HepG2 (cell line): ENCODE measurements at regions not wholly inside any gene's neighbourhood (a gene's known extent, or its start where the extent isn't known, plus 50 kb on each side); places are given as distances from the start of the nearest gene placed in this dataset.

Experiments
- ATAC-seq: fragments of 200-7000 bp; cut with Tn5 transposase; 3 replicates; pipeline ENCODE4 v1.9.1; 2020; ENCODE audit warnings: mild to moderate bottlenecking, moderate library complexity
- BruUV-seq: library from RNA; stranded (reverse); fragments of 400-500 nt; replicated peaks from 2 replicates; lab custom pipeline; 2021; lab: Mats Ljungman, UMichigan
- CTCF ChIA-PET: fragments of 300-600 bp; formaldehyde crosslinking; extraction: SDS; loops from one replicate; lab custom pipeline; 2021; ENCODE audit warnings: low total read pairs, inconsistent platforms, low intra/inter-chr PET ratio; lab: Yijun Ruan, JAX
- POLR2A ChIA-PET: fragments of 350-600 bp; sonication (Branson Sonifier 250); formaldehyde crosslinking; loops from one replicate; lab custom pipeline; 2020; ENCODE audit warnings: antibody characterized with exemption, inconsistent platforms; lab: Yijun Ruan, JAX
- DNase-seq: peaks from one replicate; pipeline ENCODE4 v3.0.0-alpha.2; 2015; ENCODE audit warnings: low spot score
- FAIRE-seq: peaks from 3 replicates; lab custom pipeline; 2011; peaks lifted over from hg19 to GRCh38; lab: Jason Lieb, UNC
- H2AFZ ChIP-seq: one replicate; pipeline ENCODE4 v1.6.1; 2011; ENCODE audit warnings: low read length, inconsistent platforms
- H3K27ac ChIP-seq: fragments of 300-600 bp; 3 replicates; pipeline ENCODE4 v1.8.0; 2011; ENCODE audit warnings: mixed run types, mild to moderate bottlenecking, mixed read lengths, low read length, inconsistent platforms; ENCODE audit not compliant: insufficient read depth; ENCODE audit errors: extremely low read length
- H3K27me3 ChIP-seq, 2 experiments: fragments of 200-600 bp in 1 of 2; 2 replicates in 1 of 2; 3 replicates in 1 of 2; pipeline versions ENCODE4 v1.6.0 to v1.8.0; 2011; ENCODE audit warnings: low read length in 2 of 2, mild to moderate bottlenecking in 2 of 2, moderate library complexity in 2 of 2, inconsistent platforms in 1 of 2; ENCODE audit not compliant: insufficient read depth in 2 of 2, control insufficient read depth in 1 of 2
- H3K36me3 ChIP-seq, 2 experiments: fragments of 200-600 bp in 1 of 2; replicated peaks in 1 of 2; 2 replicates in 1 of 2; 3 replicates in 1 of 2; pipeline versions ENCODE4 v1.5.1 to v1.8.0; 2011; ENCODE audit warnings: low read length in 2 of 2, inconsistent platforms in 1 of 2; ENCODE audit not compliant: insufficient read depth in 2 of 2, control insufficient read depth in 1 of 2
- H3K4me1 ChIP-seq: 2 replicates; pipeline ENCODE4 v1.5.1; 2012; ENCODE audit warnings: low read length, inconsistent platforms; ENCODE audit not compliant: insufficient read depth
- H3K4me2 ChIP-seq: 2 replicates; pipeline ENCODE4 v1.6.0; 2011; ENCODE audit warnings: low read depth, low read length, inconsistent platforms
- H3K4me3 ChIP-seq, 3 experiments: fragments of 200-600 bp in 1 of 3; sonication (generic), shearing (Covaris generic) in 1 of 3; replicated peaks in 1 of 3; 2 replicates each; pipeline ENCODE4 v1.5.1; 2011 to 2016; ENCODE audit warnings: low read length in 3 of 3, inconsistent platforms in 2 of 3, low read depth in 2 of 3, mild to moderate bottlenecking in 2 of 3, control low read depth in 1 of 3, mixed read lengths in 1 of 3; ENCODE audit not compliant: insufficient read depth in 1 of 3
- H3K79me2 ChIP-seq: one replicate; pipeline ENCODE4 v1.6.1; 2011; ENCODE audit warnings: low read length, inconsistent platforms; ENCODE audit not compliant: insufficient read depth
- H3K9ac ChIP-seq: 2 replicates; pipeline ENCODE4 v1.6.0; 2011; ENCODE audit warnings: mild to moderate bottlenecking, low read depth, low read length, inconsistent platforms; ENCODE audit not compliant: insufficient read depth
- H3K9me3 ChIP-seq: 2 replicates; pipeline ENCODE4 v1.5.1; 2012; ENCODE audit warnings: mild to moderate bottlenecking, low read length
- H4K20me1 ChIP-seq: 2 replicates; pipeline ENCODE4 v1.6.0; 2011; ENCODE audit warnings: inconsistent platforms, mild to moderate bottlenecking, low read length, moderate library complexity; ENCODE audit not compliant: insufficient read depth
- CREB1 ChIP-seq, 2 experiments: fragments of 450-650 bp in 1 of 2; IDR thresholded peaks; 2 replicates each; pipeline ENCODE4 v1.6.1; 2016 to 2017; ENCODE audit warnings: control low read depth in 1 of 2, mild to moderate bottlenecking in 1 of 2, missing compliant biosample characterization in 1 of 2, missing genetic modification characterization in 1 of 2
- MAFK ChIP-seq, 2 experiments: IDR thresholded peaks in 1 of 2; conservative IDR thresholded peaks in 1 of 2; 2 replicates each; pipeline ENCODE4 v1.6.1; 2011; ENCODE audit warnings: improper control_type of control experiment in 2 of 2, low read length in 2 of 2
- NFE2L2 ChIP-seq: fragments of 150-350 bp; IDR thresholded peaks from 2 replicates; pipeline ENCODE4 v1.6.1; 2014; ENCODE audit warnings: low read length
- ZFP36 ChIP-seq: fragments of 150-350 bp; IDR thresholded peaks from 2 replicates; pipeline ENCODE4 v1.6.1; 2018; ENCODE audit warnings: borderline replicate concordance, low read length, low read depth; ENCODE audit not compliant: partially characterized antibody
- ZSCAN20 ChIP-seq: sonication (generic); formaldehyde crosslinking; IDR thresholded peaks from 2 replicates; pipeline ENCODE4 v1.4.0; 2020; ENCODE audit warnings: missing genetic modification reagents, mild to moderate bottlenecking, borderline replicate concordance
- WGBS: methylation state at CpG from one replicate; pipeline ENCODE4 v1.1.6; 2017; ENCODE audit warnings: low lambda C conversion rate; 5-methylcytosine and 5-hydroxymethylcytosine counted together
- in situ Hi-C: cut with HindIII; loops from 2 replicates; pipeline ENCODE4 v1.10.0; 2017; ENCODE audit warnings: low pct_unique_long_range_greater_than_20kb; ENCODE audit not compliant: extremely low pct_ligation_motif_present
- intact Hi-C: fragments of 100-400 bp; cut with micrococcal nuclease; formaldehyde crosslinking; loops from one replicate; pipeline ENCODE4 v1.10.0; 2022; ENCODE audit not compliant: unreplicated experiment

- CTCF ChIA-PET = no interaction called here
- ATAC-seq = no peak
- TF ChIP-seq ZFP36 = no peak
- peak; percentile 82 for TF ChIP-seq NFE2L2
- TF ChIP-seq MAFK (conservative IDR thresholded peaks at IDR 0.05 in 1 of 2, IDR thresholded peaks at IDR 0.05 in 1 of 2; ENCODE audit: low read length in 2 of 2) = 0 out of 4 replicates have a peak, but pooled peaks of 1 of the 2 experiments have one; percentile 14
- TF ChIP-seq, all 625 proteins: peak for 2
Measured at GRCh38 chr3:159654183-159655134, 334.2 kb upstream of the IL12A start.

GRCh38 chr3:159655202-159655601, 333.4 kb upstream of the IL12A start:
- no peak overlapping the region for H3K4me3 ChIP-seq
- intact Hi-C loops (no loop called here), in situ Hi-C loops (no loop called here)
- H3K27me3 ChIP-seq = no peaks in the 10 kb centered on the region
- no peak for TF ChIP-seq ZSCAN20
- peak; percentile 68 for TF ChIP-seq CREB1 (IDR thresholded peaks at IDR 0.05)
- no peak for TF ChIP-seq CREB1 (CRISPR knock-in tag; IDR thresholded peaks at IDR 0.05)
- H3K27ac ChIP-seq = no peak overlapping the region
- no peaks in the 10 kb centered on the region for H3K79me2 ChIP-seq
- WGBS = 5% methylated on average over 2 of the region's 2 CpGs
- no peaks in the 10 kb centered on the region for H3K4me1 ChIP-seq
- no peak overlapping the region for H2AFZ ChIP-seq
- BruUV-seq = no TSS peak
- no peak overlapping the region for H3K4me2 ChIP-seq
- ChIA-PET CTCF (no interaction called here), POLR2A (no interaction called here)
- H4K20me1 ChIP-seq = no peaks in the 10 kb centered on the region
- no peak overlapping the region for H3K9ac ChIP-seq
- no peaks in the 10 kb centered on the region for H3K36me3 ChIP-seq
- no peak for DNase-seq
- ATAC-seq = no peak
- H3K9me3 ChIP-seq = no peaks in the 10 kb centered on the region
- no peak for FAIRE-seq

More at GRCh38 chr3:159654183-159655134, 334.2 kb upstream of the IL12A start:
- Histone ChIP-seq H3K27ac (no peak overlapping the region), H3K4me2 (no peak overlapping the region), H3K4me3 (no peak overlapping the region), H3K36me3 (no peaks in the 10 kb centered on the region), H3K9ac (no peak overlapping the region), H3K79me2 (no peaks in the 10 kb centered on the region), H4K20me1 (no peaks in the 10 kb centered on the region), H3K27me3 (no peaks in the 10 kb centered on the region), H2AFZ (no peak overlapping the region), H3K4me1 (no peaks in the 10 kb centered on the region), H3K9me3 (no peaks in the 10 kb centered on the region)
- BruUV-seq = no TSS peak
- WGBS = 7% methylated on average over 4 of the region's 4 CpGs
- intact Hi-C loops (no loop called here), in situ Hi-C loops (no loop called here)
- POLR2A ChIA-PET = no interaction called here
- FAIRE-seq (no peak), DNase-seq (no peak)
